ENCODE measurements at regions not wholly inside any gene's neighbourhood (a gene's known extent, or its start where the extent isn't known, plus 50 kb on each side); places are given as distances from the start of the nearest gene placed in this dataset.
"Not testable (repeated sequence)": the region's sequence is repeated elsewhere in the genome, so short reads cannot be mapped to it uniquely, and the experiment has no call there.

- no peak for TF ChIP-seq CTCF (IDR thresholded peaks at IDR 0.05)
- TF ChIP-seq POLR2A (IDR thresholded peaks at IDR 0.05): no peak
- TF ChIP-seq EP300 (IDR thresholded peaks at IDR 0.05): no peak
- intact Hi-C loops (cut with DNase I): no loop called here
- H3K27me3 ChIP-seq: no peaks in the 10 kb centered on the region
- no peaks in the 10 kb centered on the region for H3K9me3 ChIP-seq
- 89 to 92% (median 91%) methylated on average over 6 of the region's 6 CpGs for WGBS, 3 donors
- no peak overlapping the region for H3K27ac ChIP-seq
- no peak for DNase-seq
- H3K36me3 ChIP-seq: no peaks in the 10 kb centered on the region
- H3K4me1 ChIP-seq (ENCODE audit: insufficient read depth): no peaks in the 10 kb centered on the region
- H3K4me3 ChIP-seq: no peak overlapping the region
Measured at GRCh38 chr2:225231900-225232299, 167.6 kb upstream of the NYAP2 start.

GRCh38 chr2:225229346-225229745, 170.2 kb upstream of the NYAP2 start:
- H3K36me3 ChIP-seq; intact Hi-C loops (cut with DNase I); H3K27me3 ChIP-seq; DNase-seq; H3K9me3 ChIP-seq; H3K4me3 ChIP-seq; H3K27ac ChIP-seq; H3K4me1 ChIP-seq (ENCODE audit: insufficient read depth): not testable (repeated sequence)
- WGBS, 3 donors: 83 to 95% (median 93%) methylated on average over 30 to 31 of the region's 31 CpGs

DNA sequence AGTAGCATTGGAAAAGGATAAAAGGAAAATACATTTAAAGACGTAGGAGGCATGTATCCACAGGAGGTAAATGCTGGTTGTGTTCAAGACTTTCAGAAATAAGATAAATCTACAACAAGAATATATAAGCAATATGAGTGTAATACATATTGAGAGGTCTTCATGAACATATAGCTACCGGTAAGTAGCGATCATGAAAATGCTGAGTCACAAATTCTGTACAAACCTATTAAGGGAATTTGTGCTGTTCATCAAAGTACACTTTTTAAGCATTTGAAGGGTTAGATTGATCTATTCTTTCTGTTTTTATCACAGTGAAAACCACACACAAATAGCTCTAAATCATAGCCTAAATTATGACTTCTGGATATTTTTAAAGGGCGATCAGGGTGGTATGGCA, 173.1 kb upstream of the NYAP2 start:
- intact Hi-C loops (cut with DNase I): no loop called here
- no peak overlapping the region for H3K4me3 ChIP-seq
- DNase-seq: no peak
- TF ChIP-seq POLR2A (IDR thresholded peaks at IDR 0.05) (no peak), CTCF (IDR thresholded peaks at IDR 0.05) (no peak), EP300 (IDR thresholded peaks at IDR 0.05) (no peak)
- no peaks in the 10 kb centered on the region for H3K36me3 ChIP-seq
- no peaks in the 10 kb centered on the region for H3K27me3 ChIP-seq
- 90 to 94% (median 91%) methylated on average over 4 of the region's 4 CpGs for WGBS, 3 donors
- H3K9me3 ChIP-seq: no peaks in the 10 kb centered on the region
- no peak overlapping the region for H3K27ac ChIP-seq
- no peaks in the 10 kb centered on the region for H3K4me1 ChIP-seq (ENCODE audit: insufficient read depth)

DNA sequence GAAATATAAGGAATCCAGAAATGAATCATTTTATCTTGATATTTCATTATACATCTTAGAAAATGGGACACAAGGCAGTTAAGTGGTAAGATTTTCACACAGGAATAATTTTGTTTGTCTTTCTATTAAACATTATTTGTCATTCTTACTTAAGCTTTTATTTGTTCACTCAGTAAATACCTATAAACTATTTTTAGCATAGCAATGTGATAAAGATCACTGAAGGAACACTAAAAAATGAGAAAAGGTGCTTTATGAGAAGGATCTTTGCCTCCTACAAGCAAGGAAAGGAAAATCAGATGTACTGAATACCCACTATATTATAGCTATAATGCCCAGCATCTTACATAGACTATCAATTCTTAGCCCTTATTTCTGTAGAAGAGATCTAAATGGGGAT, 176.2 kb upstream of the NYAP2 start:
- intact Hi-C loops (cut with DNase I): no loop called here
- H3K27me3 ChIP-seq: no peaks in the 10 kb centered on the region
- TF ChIP-seq POLR2A (IDR thresholded peaks at IDR 0.05): no peak
- TF ChIP-seq EP300 (IDR thresholded peaks at IDR 0.05): no peak
- TF ChIP-seq CTCF (IDR thresholded peaks at IDR 0.05): no peak
- no peak overlapping the region for H3K4me3 ChIP-seq
- no peaks in the 10 kb centered on the region for H3K36me3 ChIP-seq
- no peaks in the 10 kb centered on the region for H3K4me1 ChIP-seq (ENCODE audit: insufficient read depth)
- no peaks in the 10 kb centered on the region for H3K9me3 ChIP-seq
- H3K27ac ChIP-seq: no peak overlapping the region
- DNase-seq: no peak

DNA sequence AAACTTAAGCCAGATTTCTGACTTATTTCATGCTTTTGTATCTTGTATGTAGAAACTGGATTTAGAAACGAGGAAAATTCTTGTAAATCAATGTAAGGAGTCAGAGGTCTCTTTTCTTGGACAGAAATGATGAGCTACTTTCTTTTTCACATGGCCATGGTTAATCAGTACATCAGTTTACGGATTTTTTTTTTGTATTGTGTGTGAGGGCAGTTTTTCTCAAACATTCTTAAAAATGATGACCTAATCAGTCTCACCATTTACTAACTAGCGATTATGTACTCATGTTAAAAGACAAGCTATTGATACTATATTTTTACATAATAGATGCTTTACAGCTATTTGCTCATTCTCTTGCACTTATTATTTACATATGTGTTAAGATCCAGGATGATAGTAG, 165.2 kb upstream of the DOCK10 start:
- no peak for DNase-seq
- Histone ChIP-seq H3K27me3 (no peaks in the 10 kb centered on the region), H3K9me3 (no peaks in the 10 kb centered on the region), H3K4me3 (no peak overlapping the region), H3K4me1 (ENCODE audit: insufficient read depth) (no peaks in the 10 kb centered on the region), H3K36me3 (no peaks in the 10 kb centered on the region), H3K27ac (no peak overlapping the region)
- intact Hi-C loops (cut with DNase I): no loop called here
- WGBS, 3 donors: 71 to 84% (median 82%) methylated on average over 3 of the region's 3 CpGs
- TF ChIP-seq POLR2A (IDR thresholded peaks at IDR 0.05) (no peak), EP300 (IDR thresholded peaks at IDR 0.05) (no peak), CTCF (IDR thresholded peaks at IDR 0.05) (no peak)

Measured in ovary (tissue), 7 donors.